Activated CD4-positive, alpha-beta T cell treated with anti-CD3 and anti-CD28 coated beads for 24 hours (primary cell): ENCODE measurements at regions not wholly inside any gene's neighbourhood (a gene's known extent, or its start where the extent isn't known, plus 50 kb on each side); places are given as distances from the start of the nearest gene placed in this dataset.

Source experiments
- DNase-seq, 2 donors: peaks; one replicate each; pipeline ENCODE4 v3.0.0-alpha.2; 2020; ENCODE audit warnings: low read depth in 2 of 2

DNA sequence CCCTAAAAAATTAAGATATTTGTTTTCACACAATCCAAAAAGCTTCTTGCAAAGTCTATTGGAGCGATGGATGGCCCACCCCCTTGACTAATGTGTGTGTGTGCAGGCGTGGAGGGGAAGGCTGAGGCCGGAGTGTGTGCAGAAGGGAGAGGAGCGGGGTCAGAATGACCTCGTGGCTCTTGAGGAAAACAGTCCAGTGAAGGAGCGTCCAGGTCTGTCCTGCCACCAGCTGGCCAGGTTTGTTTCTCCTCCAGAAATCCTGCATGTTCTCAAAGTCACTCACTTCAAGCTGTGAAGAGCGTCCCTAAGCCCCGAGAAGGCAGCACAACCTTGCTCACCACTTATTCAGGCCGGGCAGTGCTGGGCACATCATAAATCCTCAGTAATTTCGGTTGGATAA lies 69.5 kb upstream of the SSX2IP start:
- DNase-seq, result no peak

DNA sequence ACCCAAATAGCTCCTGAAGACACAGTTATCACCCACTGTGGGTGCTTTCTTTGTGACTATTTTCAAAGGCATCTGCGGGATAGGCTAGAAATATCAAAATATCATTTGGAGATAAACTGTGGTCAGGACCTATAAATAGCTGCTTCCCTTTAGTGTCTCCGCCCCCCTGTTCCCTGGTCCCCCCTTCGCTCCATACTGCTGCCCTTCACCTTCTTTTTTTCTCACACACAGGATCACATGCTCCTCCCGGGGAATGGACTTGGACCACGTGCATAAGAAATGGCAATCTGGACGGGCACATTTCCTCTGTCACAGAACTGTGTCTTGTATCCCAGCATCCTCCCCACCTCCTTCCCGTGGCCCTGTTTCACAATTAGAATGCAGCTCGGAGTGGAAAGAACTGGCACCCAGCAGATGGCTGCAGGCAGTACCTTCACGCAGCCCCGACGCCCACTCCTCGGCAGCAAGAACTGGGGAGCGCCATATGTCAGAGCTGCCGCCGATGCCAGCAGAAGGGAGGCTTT lies 68.8 kb upstream of the SSX2IP start:
- DNase-seq, result no peak

DNA sequence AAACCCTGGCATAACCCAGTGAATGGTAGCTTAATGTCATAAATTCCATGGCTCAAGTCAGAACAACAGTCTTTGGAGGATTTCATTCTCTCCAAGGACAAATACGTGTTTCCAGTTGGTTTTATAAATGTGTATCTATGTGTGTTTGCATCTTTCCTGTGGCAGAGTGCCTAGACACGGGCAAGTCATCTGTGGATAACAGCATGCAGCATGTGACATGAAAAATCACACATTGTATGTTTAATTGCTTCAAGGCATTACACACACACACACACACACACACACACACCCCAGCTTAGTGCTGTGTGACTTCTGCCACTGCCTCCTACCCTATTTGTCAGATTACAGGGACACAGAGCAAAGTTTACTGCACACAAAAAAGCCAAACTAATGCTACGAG lies 68.2 kb upstream of the SSX2IP start:
- no peak for DNase-seq

DNA sequence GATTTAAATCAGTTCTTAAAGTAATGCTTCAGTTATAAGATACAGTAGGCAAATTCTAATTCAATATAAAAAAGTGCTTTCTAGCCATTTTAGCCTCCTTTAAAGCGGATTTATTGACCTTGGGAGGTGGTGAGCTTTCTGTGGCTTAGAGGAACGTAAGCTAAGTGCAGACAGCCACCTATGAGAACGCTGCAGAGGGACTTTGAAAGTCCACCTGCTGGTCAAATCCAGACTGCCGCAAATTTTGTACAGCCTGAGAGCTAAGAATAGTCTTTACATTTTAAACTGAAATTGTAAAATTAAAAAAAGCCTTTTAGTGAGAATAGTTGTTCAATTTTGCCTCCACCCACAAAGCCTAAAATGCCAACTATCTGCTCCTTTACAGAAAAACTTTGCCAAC lies 67.0 kb upstream of the SSX2IP start:
- no peak for DNase-seq

DNA sequence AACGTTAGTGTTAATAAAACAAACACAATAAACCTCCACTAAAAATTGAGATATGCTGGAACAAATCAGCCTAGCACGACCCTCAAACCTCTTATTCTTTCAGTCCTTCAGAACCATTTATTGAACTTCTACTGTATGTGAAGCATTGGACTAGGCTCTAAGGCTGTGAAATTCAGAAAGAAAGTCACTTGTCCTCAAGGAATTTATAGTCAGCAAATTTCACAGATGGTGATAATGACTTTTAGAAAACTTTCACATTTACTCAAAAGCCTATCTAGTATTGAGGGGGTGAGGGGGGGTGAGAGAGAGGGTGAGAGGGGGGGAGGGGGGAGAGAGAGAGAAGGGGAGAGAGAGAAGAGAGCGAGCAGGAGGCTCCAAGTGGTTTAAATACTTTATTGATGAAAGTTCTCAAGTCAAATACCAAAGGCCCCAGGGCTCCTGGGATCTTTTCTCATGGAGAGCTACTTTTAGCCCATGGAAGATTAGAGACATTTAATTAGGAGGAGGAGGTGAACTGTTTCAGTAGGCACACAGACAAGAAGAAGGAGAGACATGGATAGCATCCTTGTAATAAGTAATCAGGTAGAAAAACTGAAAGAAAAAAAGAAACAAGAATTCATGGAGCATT lies 66.3 kb upstream of the SSX2IP start:
- DNase-seq, result no peak

DNA sequence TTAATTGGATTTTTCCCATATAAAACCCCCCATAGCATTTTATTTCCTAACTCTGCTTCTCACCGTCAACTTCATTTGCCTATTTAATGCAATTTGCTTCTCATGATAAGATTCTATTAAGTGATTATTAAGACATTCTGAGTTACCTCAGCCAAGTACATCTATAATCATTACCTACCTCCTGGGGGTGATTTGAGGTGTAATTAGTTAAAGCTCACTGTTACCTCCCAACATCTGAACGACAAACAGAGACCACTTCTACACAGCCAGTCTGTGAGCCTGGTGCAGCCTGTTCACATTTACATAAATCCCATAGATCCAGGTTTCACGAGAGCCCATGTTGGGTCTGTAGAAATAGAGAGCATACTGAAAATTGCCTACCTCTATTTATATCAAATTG lies 65.7 kb upstream of the SSX2IP start:
- no peak for DNase-seq

DNA sequence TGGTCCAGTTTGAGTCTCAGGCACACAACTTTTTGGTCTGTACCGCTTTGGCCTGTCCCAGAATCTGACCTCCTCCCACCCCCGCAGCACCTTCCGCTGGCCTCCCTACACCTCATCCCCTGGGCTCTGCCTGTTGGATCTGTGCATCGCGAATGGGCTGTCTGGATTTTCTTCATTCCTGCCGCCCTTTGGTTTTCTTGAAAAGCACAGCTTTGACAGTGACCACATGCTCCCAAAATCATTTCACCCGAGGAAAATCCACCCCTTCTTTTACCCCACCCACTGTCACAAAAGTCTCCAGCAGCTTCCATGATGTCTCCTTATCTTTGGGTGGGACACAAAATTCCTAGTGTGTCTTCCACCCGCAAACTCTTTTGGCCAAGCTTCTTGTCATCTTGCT lies 65.0 kb upstream of the SSX2IP start:
- no peak for DNase-seq

DNA sequence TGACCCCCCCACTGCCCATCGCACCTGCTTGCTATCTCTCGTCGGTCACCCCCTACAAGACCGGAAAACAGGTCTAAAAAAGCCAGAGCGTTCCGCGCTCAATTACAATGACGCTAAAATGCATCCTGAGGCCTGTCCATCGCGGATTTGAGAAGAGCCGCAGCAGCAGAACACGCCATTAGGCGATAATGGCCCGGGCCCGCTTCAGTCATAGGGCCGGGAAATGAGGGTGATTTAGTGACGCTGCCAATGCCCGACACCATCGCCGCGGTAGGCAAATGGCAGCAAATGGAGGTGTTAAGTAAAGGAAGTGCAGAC lies 64.1 kb upstream of the SSX2IP start:
- no peak for DNase-seq

DNA sequence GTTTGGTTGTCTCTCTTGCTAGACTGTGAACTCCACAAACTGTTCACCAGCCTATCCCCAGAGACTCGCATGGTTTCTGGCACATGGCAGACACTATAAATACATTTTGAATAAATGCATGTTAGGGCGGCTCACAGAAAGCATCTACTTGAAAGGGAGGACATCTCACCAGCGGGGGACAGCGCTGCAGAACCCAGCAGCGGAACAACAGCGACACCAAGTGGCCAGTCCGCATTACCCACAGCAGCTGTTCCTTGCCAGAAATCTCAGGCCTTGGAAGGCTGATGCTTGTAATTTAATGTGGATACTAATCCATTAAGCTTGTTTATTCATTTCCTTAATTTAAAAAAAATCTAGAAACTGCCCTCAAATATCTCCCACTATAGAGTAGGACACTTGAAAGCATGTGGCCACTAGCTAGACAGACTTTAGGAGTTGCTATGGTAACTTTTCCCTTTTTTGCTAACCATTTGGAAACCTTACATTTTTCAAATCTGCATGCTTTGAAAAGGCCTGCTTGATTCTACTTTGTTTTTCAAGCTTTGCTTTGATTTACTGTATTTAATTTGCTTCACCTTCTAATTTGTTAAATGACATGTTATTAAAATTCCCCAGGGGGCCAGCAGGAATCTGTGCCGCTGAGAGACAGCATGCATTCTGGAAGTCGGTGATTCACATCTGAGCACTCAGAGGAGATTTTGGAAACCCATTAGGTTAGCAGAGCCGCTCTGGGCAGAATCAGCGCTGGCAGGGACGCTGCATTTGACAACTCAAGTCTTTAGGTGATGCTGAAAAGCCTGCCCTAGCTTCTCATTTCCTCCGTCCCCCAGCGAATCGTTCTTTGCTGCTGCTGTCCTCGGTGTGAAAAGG lies 63.5 kb upstream of the SSX2IP start:
- peak; percentile 59 to 79 for DNase-seq

DNA sequence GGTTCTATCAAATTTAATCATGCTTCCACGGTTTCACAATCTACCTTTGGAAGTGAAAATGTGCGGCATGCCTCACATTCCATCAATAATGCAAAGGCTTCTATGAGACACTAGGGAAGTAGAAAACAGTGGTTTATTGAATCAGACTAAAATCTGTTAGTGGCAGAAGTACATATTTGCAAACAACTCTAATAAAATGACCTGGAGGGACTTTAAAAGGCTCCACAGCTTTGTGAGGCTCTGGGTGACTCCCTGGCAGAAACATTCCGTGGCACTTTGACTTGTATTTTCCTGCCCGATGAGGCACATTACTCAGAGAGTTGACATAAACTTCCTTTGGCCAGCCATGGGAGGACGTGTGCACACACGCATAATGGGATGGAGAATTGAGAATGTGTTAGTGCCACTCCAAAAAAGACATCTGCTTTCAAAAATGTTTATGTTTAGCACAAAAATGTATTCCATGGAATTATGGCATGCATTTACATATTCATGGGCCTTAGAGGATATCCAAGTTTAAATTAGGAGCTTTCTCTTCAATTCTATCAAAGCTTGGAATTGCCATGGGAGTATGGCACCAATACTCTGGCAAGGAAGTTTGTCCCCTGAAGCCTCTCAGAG lies 60.0 kb upstream of the SSX2IP start:
- no peak for DNase-seq

DNA sequence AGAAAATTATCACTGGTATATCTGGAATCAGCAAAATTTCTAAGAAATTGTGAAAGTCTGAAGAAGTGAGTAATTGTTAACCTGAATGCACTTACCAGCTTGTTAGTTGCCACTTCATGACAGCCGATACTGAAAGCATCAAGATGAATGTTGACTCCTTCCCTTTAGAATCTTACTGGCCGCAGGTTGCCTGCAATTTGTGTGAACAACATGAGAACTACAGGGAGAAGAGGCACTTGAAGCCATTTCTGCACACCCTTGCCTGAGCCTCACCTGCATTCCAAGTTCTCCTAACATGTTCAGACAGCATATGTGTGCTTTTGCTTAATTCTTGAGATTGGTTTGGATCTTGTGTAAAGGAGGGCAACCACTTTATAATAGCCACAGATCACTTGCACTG lies 59.2 kb upstream of the SSX2IP start:
- DNase-seq, result no peak

DNA sequence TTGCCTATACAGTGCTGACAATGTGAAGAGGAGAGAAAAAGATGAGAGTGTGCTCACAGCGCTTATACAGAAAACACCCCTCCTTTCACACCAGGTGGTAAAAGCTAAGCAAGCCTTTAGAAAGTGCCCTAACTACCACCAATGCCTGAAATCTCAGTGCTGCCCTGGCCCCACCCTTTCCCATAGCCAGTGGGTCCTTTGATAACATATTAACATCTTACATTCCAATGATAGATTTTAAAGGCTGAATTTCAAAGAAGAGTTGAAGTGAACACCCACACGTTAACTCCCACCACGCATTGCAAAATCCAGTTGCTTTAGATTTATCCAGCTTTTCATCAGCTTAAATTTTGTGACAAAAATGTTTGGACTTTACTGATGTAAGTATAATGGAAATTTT lies 58.1 kb upstream of the SSX2IP start:
- DNase-seq, result no peak

DNA sequence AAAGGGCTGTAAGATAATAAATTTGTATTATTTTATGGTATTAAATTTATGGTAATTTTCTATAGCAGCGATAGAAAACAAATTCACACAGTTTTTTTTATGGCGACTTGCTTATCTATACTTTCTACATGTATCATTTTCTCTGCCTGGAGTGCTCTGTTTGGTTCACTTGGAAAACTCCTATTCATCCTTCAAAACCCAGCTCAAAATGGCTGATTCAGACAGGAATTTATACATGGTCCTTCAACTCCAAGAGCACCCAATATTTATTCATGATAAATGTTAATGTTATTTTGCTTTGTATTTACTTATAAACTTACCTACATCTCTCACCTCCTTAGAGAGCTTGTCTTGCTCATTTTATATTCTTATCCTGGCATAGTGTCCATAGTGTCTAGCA lies 55.6 kb upstream of the SSX2IP start:
- no peak for DNase-seq

DNA sequence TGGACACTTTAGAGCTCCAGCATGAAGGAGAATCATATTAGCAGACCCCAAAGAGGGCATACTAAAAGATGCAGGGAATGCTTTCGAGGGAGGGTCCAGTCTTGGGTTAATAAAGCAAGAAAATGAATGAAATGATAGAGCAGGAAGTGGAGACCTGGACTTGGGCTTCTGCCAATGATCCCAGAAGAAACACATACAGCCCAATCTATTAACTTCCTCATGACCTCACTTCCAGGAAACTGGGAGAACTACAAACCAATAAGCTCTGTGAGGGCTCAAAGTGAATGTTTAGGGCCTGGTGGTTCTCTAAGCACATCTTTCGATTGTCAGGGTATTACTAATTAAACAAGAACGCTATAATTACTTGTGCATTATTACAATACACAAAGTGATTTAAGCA lies 53.6 kb upstream of the SSX2IP start:
- DNase-seq, result no peak

DNA sequence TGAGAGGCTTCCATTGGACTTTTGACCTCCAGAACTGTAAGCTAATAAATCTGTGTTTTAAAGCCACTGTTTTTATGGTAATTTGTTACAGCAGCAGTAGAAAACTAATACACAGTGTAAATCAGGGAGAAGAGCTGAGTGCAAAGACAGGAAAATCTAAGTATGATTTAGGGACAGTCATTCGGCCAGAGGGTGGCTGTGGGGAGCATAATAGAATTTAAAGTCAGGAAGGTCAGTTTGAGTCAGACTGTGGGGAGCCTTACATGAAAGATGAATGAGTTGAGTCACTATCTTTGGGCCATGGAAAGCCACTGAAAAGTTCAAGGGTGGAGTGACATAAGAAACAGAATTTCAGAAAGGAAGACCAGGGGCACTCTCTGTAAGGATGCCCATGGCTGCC lies 52.4 kb upstream of the SSX2IP start:
- no peak for DNase-seq

DNA sequence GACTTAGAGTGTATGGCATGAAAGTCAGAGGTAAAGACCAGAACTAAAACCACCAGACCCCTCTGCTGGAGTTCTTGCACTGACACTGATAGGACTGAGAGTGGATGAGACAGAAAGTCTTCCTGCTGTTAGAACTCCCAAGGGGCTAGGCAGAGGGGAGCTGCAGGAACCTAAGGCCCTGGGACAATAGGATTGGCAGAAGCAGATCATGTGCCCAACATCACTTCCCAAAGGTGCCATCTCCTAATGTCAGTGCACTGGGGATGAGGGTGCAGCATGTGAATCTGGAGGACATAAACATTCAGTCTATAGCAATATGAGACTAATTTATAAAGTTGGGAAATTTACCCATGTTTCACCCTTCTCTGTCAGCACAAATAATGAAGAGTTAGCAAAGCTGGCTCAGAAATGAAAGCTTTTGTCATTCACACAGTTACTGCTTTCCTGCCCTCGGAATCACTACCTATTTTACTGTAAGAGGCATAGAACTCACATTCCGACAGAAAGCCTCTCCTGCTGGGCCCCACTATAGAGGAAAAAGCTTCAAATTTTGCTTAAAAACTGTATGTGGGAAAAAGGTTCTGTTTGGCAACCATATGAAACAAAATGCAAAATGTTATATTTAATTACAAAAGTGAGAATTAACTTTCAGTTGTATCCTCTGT lies 49.9 kb upstream of the SSX2IP start:
- no peak for DNase-seq
